ENCODE measurements at regions not wholly inside any gene's neighbourhood (a gene's known extent, or its start where the extent isn't known, plus 50 kb on each side); places are given as distances from the start of the nearest gene placed in this dataset.

DNA sequence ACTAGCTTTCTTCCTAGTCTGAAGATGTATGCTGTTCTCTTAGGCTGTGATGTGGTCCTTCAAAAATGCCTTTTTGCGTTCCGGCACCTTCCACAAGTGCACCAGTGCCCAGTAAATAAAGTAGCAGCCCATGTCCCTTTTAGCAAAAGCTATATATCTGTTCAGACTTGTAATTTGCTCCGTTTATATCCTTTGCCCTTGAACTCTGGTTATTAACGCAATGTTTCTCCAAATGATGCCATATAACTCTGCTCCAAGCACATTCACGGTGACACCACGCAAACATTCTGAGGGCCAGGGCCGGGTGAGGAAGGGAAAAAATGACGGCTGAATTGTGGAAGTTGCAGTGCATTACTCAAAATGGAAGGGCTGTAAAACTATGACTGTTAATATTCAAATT is 1001.1 kb upstream of the NR2F2 start:
- Histone ChIP-seq H3K27ac (ENCODE audit: extremely low read length, insufficient read depth, low read length) (no peak overlapping the region), H3K36me3 (replicated peaks in 1 of 2; ENCODE audit: control insufficient read depth in 1 of 2, insufficient read depth in 2 of 2, low read length in 2 of 2) (no peaks in the 10 kb centered on the region), H3K4me2 (ENCODE audit: low read depth, low read length) (no peak overlapping the region), H4K20me1 (ENCODE audit: insufficient read depth, low read length) (no peaks in the 10 kb centered on the region), H3K4me1 (ENCODE audit: insufficient read depth, low read length) (no peaks in the 10 kb centered on the region), H3K9me3 (ENCODE audit: low read length) (no peaks in the 10 kb centered on the region; the same call in none of the 2 replicates), H3K27me3 (ENCODE audit: control insufficient read depth in 1 of 2, insufficient read depth in 2 of 2, low read length in 2 of 2) (no peaks in the 10 kb centered on the region), H3K4me3 (replicated peaks in 1 of 3; ENCODE audit: insufficient read depth in 1 of 3, low read depth in 2 of 3, low read length in 3 of 3) (no peak overlapping the region), H3K79me2 (ENCODE audit: insufficient read depth, low read length) (no peaks in the 10 kb centered on the region), H3K9ac (ENCODE audit: insufficient read depth, low read depth, low read length) (no peak overlapping the region), H2AFZ (ENCODE audit: low read length) (no peak overlapping the region)
- FAIRE-seq (no peak), ATAC-seq (no peak), DNase-seq (ENCODE audit: low spot score) (no peak)
- BruUV-seq (replicated peaks), result no TSS peak
- 16% methylated on average over 8 of the region's 8 CpGs for WGBS (ENCODE audit: low lambda C conversion rate)
- ChIA-PET CTCF (ENCODE audit: low intra/inter-chr PET ratio, low total read pairs) (no interaction called here), POLR2A (no interaction called here)
- TF ChIP-seq SP1 (IDR thresholded peaks at IDR 0.05) (no peak), SP1 (CRISPR knock-in tag; IDR thresholded peaks at IDR 0.05) (no peak), NR2F6 (IDR thresholded peaks at IDR 0.05) (no peak), NR2F6 (CRISPR knock-in tag; IDR thresholded peaks at IDR 0.05) (no peak), XRCC5 (optimal IDR thresholded peaks at IDR 0.05; ENCODE audit: low read length) (no peak), KLF11 (CRISPR knock-in tag; IDR thresholded peaks at IDR 0.05) (no peak)
- in situ Hi-C loops (cut with HindIII; ENCODE audit: extremely low pct_ligation_motif_present, low pct_unique_long_range_greater_than_20kb), result no loop called here
- intact Hi-C loops (cut with micrococcal nuclease; ENCODE audit: unreplicated experiment), result no loop called here

DNA sequence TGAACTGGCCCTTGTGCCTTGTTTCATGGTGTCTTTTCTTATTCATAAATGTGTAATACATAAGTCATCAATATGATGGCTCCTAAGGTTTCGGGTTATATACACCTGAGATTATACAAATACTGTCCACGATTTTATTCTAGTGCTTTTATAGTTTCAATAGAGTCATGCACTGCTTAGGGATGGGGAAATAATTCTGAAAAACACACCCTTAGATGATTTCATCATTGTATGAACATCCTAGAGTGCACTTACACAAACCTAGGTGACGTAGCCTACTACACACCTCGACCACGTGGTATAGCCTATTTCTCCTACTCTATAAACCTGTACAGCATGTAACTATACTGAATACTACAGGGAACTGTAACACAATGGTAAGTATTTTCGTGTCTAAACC is 988.8 kb upstream of the NR2F2 start:
- H3K27me3 ChIP-seq (ENCODE audit: control insufficient read depth in 1 of 2, insufficient read depth in 2 of 2, low read length in 2 of 2), result no peaks in the 10 kb centered on the region
- intact Hi-C loops (cut with micrococcal nuclease; ENCODE audit: unreplicated experiment), result no loop called here
- H4K20me1 ChIP-seq (ENCODE audit: insufficient read depth, low read length), result no peaks in the 10 kb centered on the region
- in situ Hi-C loops (cut with HindIII; ENCODE audit: extremely low pct_ligation_motif_present, low pct_unique_long_range_greater_than_20kb), result no loop called here
- H3K4me3 ChIP-seq (replicated peaks in 1 of 3; ENCODE audit: insufficient read depth in 1 of 3, low read depth in 2 of 3, low read length in 3 of 3), result no peak overlapping the region
- ATAC-seq (no peak), DNase-seq (ENCODE audit: low spot score) (no peak), FAIRE-seq (no peak)
- no peak overlapping the region for H3K4me2 ChIP-seq (ENCODE audit: low read depth, low read length)
- 7% methylated on average over 6 of the region's 6 CpGs for WGBS (ENCODE audit: low lambda C conversion rate)
- no peak for TF ChIP-seq BCL6 (CRISPR knock-in tag; IDR thresholded peaks at IDR 0.05)
- no peak for TF ChIP-seq SNRNP70 (IDR thresholded peaks at IDR 0.05; ENCODE audit: low read depth, low read length)
- no peak for TF ChIP-seq ZNF737 (CRISPR knock-in tag; IDR thresholded peaks at IDR 0.05; ENCODE audit: borderline replicate concordance)
- no peak for TF ChIP-seq ZKSCAN5 (CRISPR knock-in tag; IDR thresholded peaks at IDR 0.05)
- TF ChIP-seq, protein P1, sequence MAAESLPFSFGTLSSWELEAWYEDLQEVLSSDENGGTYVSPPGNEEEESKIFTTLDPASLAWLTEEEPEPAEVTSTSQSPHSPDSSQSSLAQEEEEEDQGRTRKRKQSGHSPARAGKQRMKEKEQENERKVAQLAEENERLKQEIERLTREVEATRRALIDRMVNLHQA (CRISPR knock-in tag; IDR thresholded peaks at IDR 0.05), result no peak
- no peak for TF ChIP-seq GZF1 (CRISPR knock-in tag; IDR thresholded peaks at IDR 0.05)
- no peak overlapping the region for H2AFZ ChIP-seq (ENCODE audit: low read length)
- no peaks in the 10 kb centered on the region for H3K36me3 ChIP-seq (replicated peaks in 1 of 2; ENCODE audit: control insufficient read depth in 1 of 2, insufficient read depth in 2 of 2, low read length in 2 of 2)
- no peaks in the 10 kb centered on the region for H3K79me2 ChIP-seq (ENCODE audit: insufficient read depth, low read length)
- H3K9me3 ChIP-seq (ENCODE audit: low read length), result peaks cover 69% of the 10 kb centered on the region
- no peaks in the 10 kb centered on the region for H3K4me1 ChIP-seq (ENCODE audit: insufficient read depth, low read length)
- BruUV-seq (replicated peaks), result no TSS peak
- H3K27ac ChIP-seq (ENCODE audit: extremely low read length, insufficient read depth, low read length), result no peak overlapping the region
- ChIA-PET POLR2A (no interaction called here), CTCF (ENCODE audit: low intra/inter-chr PET ratio, low total read pairs) (no interaction called here)
- H3K9ac ChIP-seq (ENCODE audit: insufficient read depth, low read depth, low read length), result no peak overlapping the region
